ENCODE measurements at regions not wholly inside any gene's neighbourhood (a gene's known extent, or its start where the extent isn't known, plus 50 kb on each side); places are given as distances from the start of the nearest gene placed in this dataset.
"Not testable (repeated sequence)": the region's sequence is repeated elsewhere in the genome, so short reads cannot be mapped to it uniquely, and the experiment has no call there.

DNA sequence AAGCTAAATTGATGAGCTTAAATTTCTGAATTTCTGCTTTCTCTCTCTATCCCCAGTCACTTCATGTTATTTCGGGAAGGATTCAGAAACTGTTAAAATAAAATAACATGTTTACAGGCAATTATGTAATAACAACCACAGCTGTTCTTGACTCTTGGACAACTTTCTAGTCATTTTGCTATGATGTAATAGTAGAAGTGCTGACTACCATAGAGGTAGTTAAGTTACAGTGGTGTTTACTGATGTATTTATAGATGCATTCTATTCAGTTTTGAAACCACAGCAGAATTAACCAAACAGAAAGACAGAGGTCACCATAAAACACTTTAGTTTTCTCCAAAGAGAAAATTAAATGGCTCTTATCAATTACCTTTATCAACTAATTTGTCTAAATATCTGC lies 1292.0 kb upstream of the CHAC2 start:
- no peak overlapping the region for H3K4me3 Mint-ChIP-seq
- H3K4me1 Mint-ChIP-seq = no peaks in the 10 kb centered on the region
- no peak overlapping the region for H3K27ac Mint-ChIP-seq
- peaks cover 0 to 5% of the 10 kb centered on the region in 2 donors for H3K9me3 Mint-ChIP-seq
- H3K27me3 Mint-ChIP-seq = no peaks in the 10 kb centered on the region
- DNase-seq = no peak
- no peak for ATAC-seq

DNA sequence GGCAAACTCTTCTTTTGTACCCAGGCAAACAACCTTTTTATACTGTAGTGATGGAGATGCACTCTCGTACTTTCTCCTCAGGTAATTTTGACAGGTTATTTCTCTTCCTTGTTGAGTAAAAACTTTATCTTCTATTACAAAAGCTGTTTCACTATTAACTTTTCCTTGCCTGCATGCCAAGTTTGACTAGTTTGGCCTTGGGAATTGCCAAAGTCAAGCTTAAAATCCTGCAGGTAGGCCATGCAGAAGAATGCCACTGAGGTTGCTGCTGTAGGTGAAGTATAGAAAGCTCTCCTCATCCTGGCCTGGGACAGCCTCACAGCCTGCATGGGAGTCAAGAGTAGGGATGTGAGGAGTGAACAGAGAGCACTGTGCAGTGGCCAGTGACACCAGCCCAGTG lies 1293.5 kb upstream of the CHAC2 start:
- H3K27ac Mint-ChIP-seq = no peak overlapping the region
- DNase-seq (no peak), ATAC-seq (no peak)
- no peak overlapping the region for H3K4me3 Mint-ChIP-seq
- no peaks in the 10 kb centered on the region for H3K27me3 Mint-ChIP-seq
- H3K9me3 Mint-ChIP-seq = peaks cover 5 to 11% of the 10 kb centered on the region in 2 donors
- no peaks in the 10 kb centered on the region for H3K4me1 Mint-ChIP-seq

DNA sequence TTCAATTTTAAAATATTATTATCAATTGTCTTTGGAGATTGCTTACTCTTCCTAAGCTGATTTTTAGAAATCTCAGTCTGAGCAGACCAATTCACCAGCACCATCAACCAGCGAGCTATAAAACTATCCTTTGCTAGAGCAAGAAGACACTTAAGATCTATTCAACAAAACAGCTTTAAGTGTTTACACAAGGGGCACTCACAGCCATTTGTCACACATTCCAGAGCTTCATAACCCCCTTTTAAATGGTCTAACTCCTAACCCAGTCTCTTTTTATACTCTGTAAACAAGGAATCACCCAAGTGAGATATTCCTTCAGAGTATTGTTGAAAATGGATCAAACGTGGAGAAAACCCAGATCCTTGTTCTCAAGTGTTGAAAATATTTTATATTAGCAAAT lies 1294.1 kb upstream of the CHAC2 start:
- no peak for DNase-seq
- no peaks in the 10 kb centered on the region for H3K27me3 Mint-ChIP-seq
- no peak overlapping the region for H3K27ac Mint-ChIP-seq
- H3K9me3 Mint-ChIP-seq = peaks cover 2 to 11% of the 10 kb centered on the region in 2 donors
- H3K4me3 Mint-ChIP-seq = no peak overlapping the region
- no peak for ATAC-seq
- H3K4me1 Mint-ChIP-seq = no peaks in the 10 kb centered on the region

DNA sequence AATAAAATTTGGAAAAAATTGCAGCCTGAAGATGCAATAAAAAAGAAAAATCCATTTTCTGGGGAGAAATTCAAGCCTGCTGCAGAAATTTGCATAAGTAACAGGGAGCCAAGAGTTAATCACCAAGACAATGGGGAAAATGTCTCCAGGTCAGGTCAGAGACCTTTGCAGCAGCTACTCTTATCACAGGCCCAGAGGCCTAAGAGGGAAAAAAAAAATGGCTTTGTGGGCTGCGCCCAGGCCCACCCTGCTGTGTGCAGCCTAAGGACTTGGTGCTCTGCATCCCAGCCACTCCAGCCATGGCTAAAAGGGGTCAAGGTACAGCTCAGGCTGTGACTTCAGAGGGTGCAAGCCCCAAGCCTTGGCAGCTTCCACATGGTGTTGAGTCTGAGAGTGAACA lies 1297.1 kb upstream of the CHAC2 start:
- not testable (repeated sequence) for ATAC-seq, H3K4me1 Mint-ChIP-seq, DNase-seq, H3K27ac Mint-ChIP-seq, H3K4me3 Mint-ChIP-seq, H3K27me3 Mint-ChIP-seq
- peaks cover 4 to 11% of the 10 kb centered on the region in 2 donors for H3K9me3 Mint-ChIP-seq

DNA sequence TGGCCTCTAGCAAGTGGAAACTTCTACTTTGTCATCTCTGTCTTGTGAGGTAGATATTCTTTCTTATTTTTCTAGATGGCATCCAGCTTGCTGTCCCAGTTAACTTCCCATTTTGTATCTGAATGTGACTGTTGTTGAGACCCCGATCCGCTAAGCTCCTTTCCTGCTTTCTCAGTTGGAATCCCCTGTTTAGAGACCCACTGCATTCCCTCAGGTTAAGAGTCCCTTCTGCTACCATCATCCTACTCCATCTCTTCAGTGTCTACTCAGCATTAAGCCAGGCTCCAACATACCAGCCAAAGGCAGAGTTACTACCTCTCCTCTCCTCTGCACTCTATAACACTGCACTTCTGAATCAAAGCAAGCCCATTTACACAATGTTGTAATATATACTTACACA lies 1300.4 kb upstream of the CHAC2 start:
- Mint-ChIP-seq H3K27ac (no peak overlapping the region), H3K4me3 (no peak overlapping the region), H3K4me1 (no peaks in the 10 kb centered on the region), H3K27me3 (no peaks in the 10 kb centered on the region), H3K9me3 (peaks cover 11 to 18% of the 10 kb centered on the region in 2 donors)
- ATAC-seq = no peak
- no peak for DNase-seq

DNA sequence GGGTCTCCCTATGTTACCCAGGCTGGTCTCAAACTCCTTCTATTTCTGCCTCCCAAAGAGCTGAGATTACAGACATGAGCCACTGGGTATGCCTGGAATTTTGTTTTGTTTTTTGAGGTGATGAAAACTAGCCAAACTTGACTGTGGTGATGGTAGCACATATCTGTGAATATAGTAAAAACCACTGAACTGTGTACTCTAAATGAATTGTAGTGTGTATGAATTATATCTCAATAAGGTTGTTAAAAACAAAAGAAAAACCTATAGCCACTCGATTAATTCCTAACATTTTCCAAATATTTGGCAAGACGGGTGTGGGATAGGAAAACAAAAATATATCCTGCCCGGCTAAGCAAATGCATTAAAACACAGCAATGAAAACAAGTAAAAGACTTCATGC lies 1302.3 kb upstream of the CHAC2 start:
- DNase-seq = no peak
- ATAC-seq = no peak
- H3K4me1 Mint-ChIP-seq = no peaks in the 10 kb centered on the region
- peaks cover 11 to 18% of the 10 kb centered on the region in 2 donors for H3K9me3 Mint-ChIP-seq
- H3K27me3 Mint-ChIP-seq = no peaks in the 10 kb centered on the region
- H3K27ac Mint-ChIP-seq = no peak overlapping the region
- no peak overlapping the region for H3K4me3 Mint-ChIP-seq

DNA sequence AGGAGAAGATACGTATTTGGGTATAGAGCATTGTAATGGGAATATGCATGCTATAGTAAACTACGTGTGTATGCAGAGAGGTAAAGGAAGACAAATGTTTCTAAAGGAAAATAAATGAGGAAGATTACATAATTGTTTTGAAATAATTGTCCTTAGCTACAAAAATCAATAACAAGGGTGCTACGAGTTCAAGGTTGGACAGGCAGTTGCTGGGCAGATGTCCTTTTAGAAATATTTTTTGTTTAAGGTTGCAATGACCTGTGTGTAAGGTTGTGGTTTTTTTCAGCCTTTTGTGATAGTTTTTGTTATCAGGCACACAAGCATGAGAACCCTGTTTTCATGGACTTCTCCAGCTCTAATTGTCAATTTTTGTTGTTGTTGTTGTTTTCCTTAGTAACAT lies 1304.1 kb upstream of the CHAC2 start:
- ATAC-seq = no peak
- H3K4me1 Mint-ChIP-seq = no peaks in the 10 kb centered on the region

DNA sequence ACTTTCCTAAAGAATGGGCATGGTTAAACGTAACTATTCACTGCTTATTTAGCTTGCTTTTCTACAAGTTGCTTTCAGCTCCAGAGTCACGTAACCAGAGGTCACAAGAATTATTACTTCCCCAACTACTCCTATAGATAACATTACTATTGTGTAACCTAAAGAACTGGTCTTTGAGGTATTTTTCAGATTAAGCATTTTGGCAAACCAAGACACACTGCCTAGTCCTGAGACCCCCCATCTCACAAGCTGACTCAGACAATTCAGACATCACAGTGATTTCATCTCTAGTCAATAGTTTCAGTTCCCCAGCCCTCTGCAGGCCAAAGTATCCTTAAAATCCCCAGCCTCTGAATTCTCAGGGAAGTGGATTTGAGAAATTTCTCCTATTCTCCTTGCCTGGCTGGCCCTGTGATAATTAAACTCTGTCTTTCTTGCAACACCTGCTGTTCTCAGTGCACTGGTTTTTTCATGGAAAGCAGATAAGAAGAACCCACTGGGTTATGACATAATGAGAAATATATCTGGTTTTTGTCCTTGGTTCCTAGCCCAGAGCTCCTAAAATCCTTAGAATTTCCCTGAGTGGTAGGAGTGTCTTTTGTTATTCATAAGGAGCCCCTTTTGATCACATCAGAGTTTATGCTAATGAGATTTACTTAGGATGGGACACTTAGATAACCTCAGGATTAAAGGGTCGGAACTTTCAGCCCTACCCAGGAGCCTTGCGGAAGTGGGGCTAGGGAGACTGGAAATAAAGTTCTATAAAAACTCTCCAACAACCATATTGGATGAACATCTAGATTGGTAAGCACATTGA lies 1310.8 kb upstream of the CHAC2 start:
- no peaks in the 10 kb centered on the region for H3K27me3 Mint-ChIP-seq
- H3K4me3 Mint-ChIP-seq = no peak overlapping the region
- no peak for ATAC-seq
- H3K4me1 Mint-ChIP-seq = no peaks in the 10 kb centered on the region
- H3K9me3 Mint-ChIP-seq = no peaks in the 10 kb centered on the region
- DNase-seq = no peak
- H3K27ac Mint-ChIP-seq = no peak overlapping the region

More for the DNA sequence above, 1304.1 kb upstream of the CHAC2 start:
- no peak for DNase-seq
- Mint-ChIP-seq H3K27ac (no peak overlapping the region), H3K4me3 (no peak overlapping the region), H3K9me3 (peaks cover 0 to 18% of the 10 kb centered on the region in 2 donors), H3K27me3 (no peaks in the 10 kb centered on the region)

DNA sequence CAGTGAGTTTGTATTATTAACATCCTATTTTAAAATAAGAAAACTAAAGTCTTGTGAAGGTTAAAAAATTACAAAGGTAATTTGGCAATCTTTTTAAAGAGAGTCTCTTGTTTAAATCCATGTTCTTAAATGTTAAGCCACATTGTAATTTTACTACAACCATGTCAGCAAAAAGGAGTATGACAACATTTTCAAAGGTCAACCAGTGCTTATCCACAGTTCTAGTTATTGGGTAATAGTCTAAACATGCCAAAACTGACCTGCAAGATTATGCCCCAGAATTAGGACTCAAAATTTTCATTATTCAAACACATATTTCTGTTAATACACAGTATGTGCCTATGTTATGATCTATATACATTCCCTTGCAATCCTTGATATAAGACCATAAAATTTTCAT lies 1312.6 kb upstream of the CHAC2 start:
- H3K4me3 Mint-ChIP-seq = no peak overlapping the region
- H3K27ac Mint-ChIP-seq = no peak overlapping the region
- H3K9me3 Mint-ChIP-seq = no peaks in the 10 kb centered on the region
- H3K27me3 Mint-ChIP-seq = no peaks in the 10 kb centered on the region
- no peak for ATAC-seq
- no peaks in the 10 kb centered on the region for H3K4me1 Mint-ChIP-seq
- no peak for DNase-seq

DNA sequence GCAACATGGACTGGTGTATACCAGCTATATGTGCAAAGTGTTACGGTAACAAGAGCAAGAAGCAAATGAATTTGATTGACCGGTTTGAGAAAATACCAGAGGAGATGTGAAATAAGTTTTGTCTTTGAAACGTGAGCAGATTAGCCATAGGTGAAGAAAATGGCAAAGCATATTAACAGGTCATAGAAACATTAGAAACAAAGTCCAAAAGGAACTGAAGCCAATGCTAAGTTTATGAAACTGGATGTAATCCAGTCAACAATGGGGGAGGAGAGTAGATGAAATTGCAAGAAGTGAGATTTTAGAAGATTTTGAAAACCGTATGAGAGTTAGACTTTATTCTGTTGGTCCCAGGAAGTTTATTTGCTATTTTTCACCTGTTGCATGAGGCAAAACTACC lies 1315.4 kb upstream of the CHAC2 start:
- H3K27me3 Mint-ChIP-seq = no peaks in the 10 kb centered on the region
- no peaks in the 10 kb centered on the region for H3K9me3 Mint-ChIP-seq
- H3K4me3 Mint-ChIP-seq = no peak overlapping the region
- no peak overlapping the region for H3K27ac Mint-ChIP-seq
- DNase-seq (no peak), ATAC-seq (no peak)
- H3K4me1 Mint-ChIP-seq = no peaks in the 10 kb centered on the region

DNA sequence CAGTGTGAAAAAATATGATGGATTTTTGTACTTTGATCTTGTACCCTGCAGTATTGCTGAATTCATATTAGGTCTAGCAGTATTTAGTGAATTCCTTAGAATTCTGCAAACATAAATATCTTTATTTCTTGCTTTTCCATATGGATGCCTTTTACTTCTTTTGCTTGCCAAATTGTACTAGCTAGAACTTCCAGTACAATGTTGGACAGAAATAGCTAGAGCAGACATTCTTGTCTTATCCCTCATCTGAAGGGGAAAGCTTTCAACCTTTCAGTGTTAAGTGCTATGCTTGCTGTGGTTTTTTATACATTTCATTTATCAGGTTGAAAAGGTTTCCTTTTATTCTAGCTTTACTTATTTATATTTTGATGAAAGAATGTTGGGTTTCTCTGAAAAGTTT lies 1321.9 kb upstream of the CHAC2 start:
- Mint-ChIP-seq H3K27me3 (no peaks in the 10 kb centered on the region), H3K27ac (no peak overlapping the region), H3K4me1 (no peaks in the 10 kb centered on the region), H3K9me3 (no peaks in the 10 kb centered on the region), H3K4me3 (no peak overlapping the region)
- ATAC-seq (no peak), DNase-seq (no peak)

DNA sequence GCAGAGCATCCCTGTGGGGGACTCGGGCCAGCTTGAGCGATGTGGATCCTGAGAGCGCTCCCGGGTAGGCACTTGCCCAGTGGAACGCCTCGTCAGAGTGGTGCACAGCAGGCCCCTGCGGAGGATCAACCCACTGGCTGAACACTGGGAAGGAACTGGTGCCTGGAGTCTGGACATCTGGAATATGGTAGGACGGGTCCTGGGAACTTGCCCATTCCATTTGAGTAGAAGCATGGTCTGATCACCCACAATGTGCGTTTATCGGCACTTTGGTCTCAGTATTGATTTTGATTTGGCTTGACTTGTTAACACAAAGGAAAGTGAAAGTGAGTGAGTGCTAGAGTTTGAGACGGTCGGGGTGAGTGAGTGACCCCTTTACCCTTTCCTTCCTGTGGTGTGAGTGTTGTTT lies 1336.2 kb upstream of the CHAC2 start:
- Mint-ChIP-seq H3K9me3 (peaks cover 6 to 29% of the 10 kb centered on the region in 2 donors), H3K27me3 (no peaks in the 10 kb centered on the region), H3K4me3 (no peak overlapping the region), H3K27ac (no peak overlapping the region), H3K4me1 (no peaks in the 10 kb centered on the region)
- DNase-seq (no peak), ATAC-seq (no peak)

DNA sequence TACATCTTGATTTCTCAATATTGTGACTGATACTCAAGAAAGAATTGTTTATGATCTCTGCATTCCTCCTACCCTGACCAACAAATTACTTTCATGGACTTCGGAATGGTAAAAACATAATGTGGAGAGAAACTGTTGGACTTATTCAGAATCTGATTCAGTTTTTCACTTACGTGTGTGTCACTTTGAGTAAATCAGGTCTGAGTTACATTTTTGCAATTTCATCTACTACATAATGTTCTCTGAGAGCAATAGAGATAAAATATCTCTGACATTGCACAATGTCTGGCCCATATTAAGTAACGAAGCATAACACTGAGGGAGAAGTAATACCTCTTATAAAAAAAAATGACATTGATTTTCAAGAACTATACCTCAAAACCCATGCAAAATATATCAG lies 1337.9 kb upstream of the CHAC2 start:
- DNase-seq = no peak
- no peak overlapping the region for H3K4me3 Mint-ChIP-seq
- no peaks in the 10 kb centered on the region for H3K4me1 Mint-ChIP-seq
- H3K27me3 Mint-ChIP-seq = no peaks in the 10 kb centered on the region
- no peak for ATAC-seq
- no peak overlapping the region for H3K27ac Mint-ChIP-seq
- H3K9me3 Mint-ChIP-seq = peaks cover 6 to 32% of the 10 kb centered on the region in 2 donors

DNA sequence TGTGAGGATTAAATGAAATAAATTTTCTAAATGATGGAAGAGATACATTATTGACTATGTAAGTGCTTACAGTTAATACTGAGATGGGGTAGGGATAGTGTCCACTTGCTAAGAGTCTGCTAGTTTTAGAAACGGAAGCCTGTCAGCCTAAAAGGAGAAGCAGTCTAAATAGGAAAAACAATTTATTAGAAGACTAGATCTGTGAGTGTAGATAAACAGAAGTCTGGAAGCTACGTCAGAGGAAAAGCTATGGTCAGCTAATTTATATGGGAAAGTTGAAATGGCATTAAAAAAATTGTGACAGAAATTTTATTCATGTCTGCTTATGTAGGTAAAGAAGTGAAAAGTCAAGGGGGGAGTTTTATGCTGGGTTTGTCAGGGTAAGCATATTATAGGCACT lies 1338.4 kb upstream of the CHAC2 start:
- ATAC-seq (no peak), DNase-seq (no peak)
- no peaks in the 10 kb centered on the region for H3K27me3 Mint-ChIP-seq
- H3K4me1 Mint-ChIP-seq = no peaks in the 10 kb centered on the region
- H3K27ac Mint-ChIP-seq = no peak overlapping the region
- peaks cover 6 to 37% of the 10 kb centered on the region in 2 donors for H3K9me3 Mint-ChIP-seq
- H3K4me3 Mint-ChIP-seq = no peak overlapping the region

DNA sequence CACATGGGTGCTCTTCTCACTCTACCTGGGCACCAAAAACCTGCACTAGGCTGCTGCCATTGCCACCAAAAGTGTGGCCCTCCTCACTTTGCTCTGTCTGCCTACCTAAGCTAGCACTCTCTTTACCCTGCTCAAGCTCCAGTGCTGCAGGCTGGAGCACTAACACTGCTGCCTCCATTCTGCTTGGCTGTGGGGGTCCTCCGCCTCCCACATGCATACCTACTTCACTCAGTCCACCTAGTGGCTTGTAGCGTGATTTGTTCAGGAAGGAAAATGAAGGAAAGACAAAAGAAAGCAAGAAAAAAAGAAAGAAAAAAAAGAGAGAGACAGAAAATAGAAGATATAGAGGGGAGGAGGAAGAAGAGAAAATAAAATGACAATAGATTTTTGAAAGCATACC lies 1339.4 kb upstream of the CHAC2 start:
- H3K27me3 Mint-ChIP-seq = no peaks in the 10 kb centered on the region
- H3K4me1 Mint-ChIP-seq = no peaks in the 10 kb centered on the region
- H3K27ac Mint-ChIP-seq = no peak overlapping the region
- H3K9me3 Mint-ChIP-seq = peaks cover 6 to 39% of the 10 kb centered on the region in 2 donors
- ATAC-seq = no peak
- DNase-seq = no peak
- H3K4me3 Mint-ChIP-seq = no peak overlapping the region

DNA sequence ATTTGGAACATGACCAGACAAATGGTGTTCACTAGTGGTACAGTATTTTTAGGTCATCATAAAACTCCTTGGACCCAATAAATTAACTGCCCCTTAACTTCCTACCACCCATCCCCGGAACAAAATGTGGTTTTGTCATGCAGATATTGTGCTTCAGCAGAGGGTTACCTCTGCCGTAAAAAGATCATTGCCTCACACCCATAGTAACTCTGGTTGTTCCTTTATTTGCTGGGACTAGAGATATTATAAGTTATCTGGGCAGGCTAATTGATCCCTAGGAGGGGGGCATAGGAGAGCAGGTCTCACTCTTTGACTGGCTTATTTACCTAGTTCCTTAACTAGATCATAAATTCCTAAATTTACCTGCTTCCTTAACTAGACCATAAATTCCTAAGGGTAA lies 1343.9 kb upstream of the CHAC2 start:
- H3K27me3 Mint-ChIP-seq = no peaks in the 10 kb centered on the region
- no peak for ATAC-seq
- peaks cover 0 to 25% of the 10 kb centered on the region in 2 donors for H3K9me3 Mint-ChIP-seq
- H3K4me3 Mint-ChIP-seq = no peak overlapping the region
- no peaks in the 10 kb centered on the region for H3K4me1 Mint-ChIP-seq
- no peak overlapping the region for H3K27ac Mint-ChIP-seq
- DNase-seq = no peak

DNA sequence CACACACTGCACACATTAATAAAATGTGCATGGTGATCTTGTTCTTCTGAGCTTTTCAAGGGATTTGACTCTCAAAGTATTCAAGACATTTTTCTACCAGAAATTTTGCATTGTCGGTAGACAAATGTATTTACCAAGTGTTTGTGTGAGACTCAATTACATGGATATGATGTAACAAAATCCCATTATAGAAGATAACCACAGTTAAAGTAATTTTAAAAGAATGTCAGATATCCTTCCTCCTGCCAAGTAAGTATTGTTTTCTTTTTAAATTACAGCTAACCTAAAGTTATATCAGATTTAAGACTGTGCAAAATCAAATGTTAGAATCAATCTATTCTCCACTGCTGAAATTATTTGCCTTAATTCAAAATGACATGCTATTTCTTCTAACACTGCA lies 1344.5 kb upstream of the CHAC2 start:
- peaks cover 0 to 20% of the 10 kb centered on the region in 2 donors for H3K9me3 Mint-ChIP-seq
- H3K4me1 Mint-ChIP-seq = no peaks in the 10 kb centered on the region
- no peak for DNase-seq
- no peak overlapping the region for H3K27ac Mint-ChIP-seq
- no peaks in the 10 kb centered on the region for H3K27me3 Mint-ChIP-seq
- H3K4me3 Mint-ChIP-seq = no peak overlapping the region
- ATAC-seq = no peak

Data from stimulated activated naive CD8-positive, alpha-beta T cell treated with anti-CD3 and anti-CD28 coated beads, Interleukin-15, amount 100 ng/mL, for 72 hours (primary cell).